NCI-H1417 (cell line): ENCODE measurements at regions not wholly inside any gene's neighbourhood (a gene's known extent, or its start where the extent isn't known, plus 50 kb on each side); places are given as distances from the start of the nearest gene placed in this dataset.
A peak's percentile ranks its signal among the peaks of the same experiment; 100 is the strongest.

Experiments
- DNase-seq, 3 experiments: peaks; one replicate each; lab custom pipeline; 2025; lab: John Stamatoyannopoulos, UW

- DNase-seq = no peak
Observed at GRCh38 chr22:49212002-49212401, 615.7 kb downstream of the BRD1 start.

- DNase-seq = no peak
Observed at GRCh38 chr22:49211176-49211575, 616.5 kb downstream of the BRD1 start.

GRCh38 chr22:49210606-49211005 is 617.1 kb downstream of the BRD1 start:
- DNase-seq = no peak

GRCh38 chr22:49209452-49210195 is 618.0 kb downstream of the BRD1 start:
- peak in 2 of 3 experiments; percentile 12 to 19 for DNase-seq

GRCh38 chr22:49208768-49209252 is 618.9 kb downstream of the BRD1 start:
- DNase-seq = no peak

- DNase-seq = no peak
Observed at GRCh38 chr22:49208004-49208402, 619.7 kb downstream of the BRD1 start.

- DNase-seq = no peak
Observed at GRCh38 chr22:49207008-49208003, 620.4 kb downstream of the BRD1 start.

GRCh38 chr22:49206281-49206680 is 621.4 kb downstream of the BRD1 start:
- no peak for DNase-seq

- DNase-seq = no peak
Observed at GRCh38 chr22:49205483-49205800, 622.2 kb downstream of the BRD1 start.

GRCh38 chr22:49204599-49205482 is 622.8 kb downstream of the BRD1 start:
- DNase-seq = no peak

GRCh38 chr22:49203859-49204598 is 623.6 kb downstream of the BRD1 start:
- no peak for DNase-seq

GRCh38 chr22:49203091-49203858 is 624.4 kb downstream of the BRD1 start:
- no peak for DNase-seq

- DNase-seq = no peak
Observed at GRCh38 chr22:49202226-49202625, 625.4 kb downstream of the BRD1 start.

GRCh38 chr22:49201046-49201970 is 626.4 kb downstream of the BRD1 start:
- no peak for DNase-seq

- no peak for DNase-seq
Observed at GRCh38 chr22:49199224-49199623, 628.4 kb downstream of the BRD1 start.

GRCh38 chr22:49198705-49199084 is 629.0 kb downstream of the BRD1 start:
- DNase-seq = no peak

- DNase-seq = no peak
Observed at GRCh38 chr22:49197986-49198704, 629.5 kb downstream of the BRD1 start.

GRCh38 chr22:49197505-49197904 is 630.2 kb downstream of the BRD1 start:
- DNase-seq = no peak

- no peak for DNase-seq
Observed at GRCh38 chr22:49196046-49196511, 631.6 kb downstream of the BRD1 start.
